NK-92 treated with Interleukin-12 subunit alpha and Interleukin-12 subunit beta, amount 100 ng/mL, for 24 hours (cell line): ENCODE measurements at regions not wholly inside any gene's neighbourhood (a gene's known extent, or its start where the extent isn't known, plus 50 kb on each side); places are given as distances from the start of the nearest gene placed in this dataset.

Experiments used
- DNase-seq: peaks from one replicate; lab custom pipeline; 2025; lab: John Stamatoyannopoulos, UW

DNA sequence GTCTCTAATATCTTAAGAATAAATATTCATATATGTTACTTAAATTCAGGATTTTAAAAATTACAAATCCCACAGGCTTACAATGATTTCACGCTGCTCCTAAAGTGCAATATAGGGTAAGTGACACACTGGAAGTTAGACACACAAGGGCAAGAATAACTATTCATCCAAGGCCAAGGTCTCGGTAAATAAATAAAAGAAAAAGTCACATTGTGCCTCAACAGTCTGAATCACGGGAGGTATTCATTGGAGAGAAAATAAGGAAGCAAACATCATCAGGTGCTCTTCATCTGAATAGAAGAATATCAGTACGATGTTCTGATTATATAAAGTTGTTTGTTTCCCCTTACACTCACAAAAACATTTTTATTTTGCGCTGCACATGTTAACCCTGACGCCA lies 820.2 kb downstream of the TRIB2 start:
- DNase-seq: no peak

DNA sequence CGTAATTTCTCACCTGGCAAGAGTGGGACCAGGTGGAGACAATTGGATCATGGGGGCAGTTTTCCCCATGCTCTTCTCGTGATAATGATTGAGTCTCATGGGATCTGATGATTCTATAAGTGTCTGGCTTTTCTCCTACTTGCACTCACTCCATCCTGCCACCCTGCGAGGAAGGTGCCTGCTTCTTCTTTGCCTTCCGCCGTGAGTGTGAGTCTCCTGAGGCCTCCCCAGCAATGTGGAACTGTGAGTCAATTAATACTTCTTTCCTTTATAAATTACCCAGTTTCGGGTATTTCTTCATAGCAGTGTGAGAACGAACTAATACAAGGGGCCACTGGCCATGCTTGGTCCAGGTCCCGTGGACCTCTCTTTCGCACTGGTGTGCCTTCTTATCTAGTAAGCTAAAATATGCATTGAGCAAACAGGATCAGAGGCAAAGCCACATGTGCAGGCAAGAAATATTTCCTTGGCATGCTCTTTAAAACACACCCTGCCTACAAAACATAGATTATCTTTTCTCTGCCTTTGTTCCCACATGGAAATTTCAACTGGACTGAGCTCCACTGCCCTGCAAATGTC lies 821.1 kb downstream of the TRIB2 start:
- no peak for DNase-seq

DNA sequence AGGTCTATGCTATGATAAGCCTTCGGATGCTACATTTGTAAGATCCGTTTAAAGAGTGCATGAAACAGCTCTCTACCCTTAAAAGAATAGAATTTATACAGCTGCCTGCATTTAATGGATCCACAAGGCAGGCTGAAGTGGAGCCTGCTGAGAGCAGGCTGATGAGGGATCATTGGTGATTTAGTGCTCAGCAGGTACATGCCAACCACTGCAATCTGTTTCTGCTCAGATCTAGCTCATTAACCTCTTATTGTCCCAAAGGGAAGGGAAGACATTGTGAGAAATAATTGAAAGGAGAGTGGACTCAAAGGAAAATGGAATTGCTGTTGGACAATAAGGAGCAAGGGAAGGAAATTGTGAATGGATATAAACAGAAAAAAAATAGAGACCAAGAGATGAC lies 822.6 kb downstream of the TRIB2 start:
- DNase-seq: no peak

DNA sequence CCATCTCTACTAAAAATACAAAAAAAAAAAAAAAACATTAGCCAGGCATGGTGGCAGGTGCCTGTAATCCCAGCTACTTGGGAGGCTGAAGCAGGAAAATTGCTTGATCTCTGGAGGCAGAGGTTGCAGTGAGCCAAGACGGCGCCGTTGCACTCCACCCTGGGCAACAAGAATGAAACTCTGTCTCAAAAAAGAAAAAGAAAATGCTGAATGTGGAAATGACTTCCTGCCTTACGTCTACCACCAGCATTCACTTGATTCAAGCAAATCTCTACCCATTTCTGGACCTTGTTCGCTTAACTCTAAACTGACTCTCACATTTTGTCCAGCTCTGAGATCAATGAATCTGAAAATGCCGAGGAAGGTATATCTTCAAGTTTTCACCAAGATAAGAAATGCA lies 825.3 kb downstream of the TRIB2 start:
- DNase-seq: no peak

DNA sequence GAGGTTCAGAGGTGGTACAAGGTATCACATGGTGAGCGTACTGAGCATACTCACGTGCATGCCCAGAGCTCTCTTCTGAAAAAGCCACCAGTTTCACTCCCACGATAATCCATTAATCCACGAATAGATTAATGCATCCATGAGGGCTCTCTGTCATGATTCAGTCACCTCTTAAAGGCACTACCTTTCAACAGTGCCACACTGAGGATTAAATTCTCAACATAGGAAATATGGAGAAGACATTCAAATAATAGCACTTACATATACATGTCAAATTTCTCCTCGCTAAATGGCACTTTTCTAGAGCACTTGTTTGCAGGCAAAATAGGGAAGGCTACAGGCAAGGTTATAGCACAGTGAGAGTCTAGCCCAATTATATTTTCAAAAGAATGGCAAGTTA lies 825.9 kb downstream of the TRIB2 start:
- DNase-seq: no peak

DNA sequence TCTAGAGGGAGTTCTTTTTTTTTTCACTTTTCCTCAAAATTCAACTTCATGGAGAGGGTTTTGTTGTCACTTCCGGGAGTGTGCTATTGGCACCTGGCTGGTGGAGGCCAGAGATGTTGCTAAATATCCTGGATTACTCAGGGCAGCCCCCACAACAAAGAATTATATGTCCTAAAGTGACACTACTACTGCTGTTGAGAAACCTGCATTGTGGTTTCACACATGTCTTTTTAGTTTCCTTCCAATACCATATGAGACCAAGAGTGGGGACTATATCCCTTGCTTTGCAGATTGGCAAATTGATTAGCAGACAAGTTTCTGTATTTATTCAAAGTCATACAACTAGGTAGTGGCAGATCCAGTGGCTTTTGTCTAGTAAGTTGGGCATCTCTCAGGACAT lies 826.8 kb downstream of the TRIB2 start:
- no peak for DNase-seq

DNA sequence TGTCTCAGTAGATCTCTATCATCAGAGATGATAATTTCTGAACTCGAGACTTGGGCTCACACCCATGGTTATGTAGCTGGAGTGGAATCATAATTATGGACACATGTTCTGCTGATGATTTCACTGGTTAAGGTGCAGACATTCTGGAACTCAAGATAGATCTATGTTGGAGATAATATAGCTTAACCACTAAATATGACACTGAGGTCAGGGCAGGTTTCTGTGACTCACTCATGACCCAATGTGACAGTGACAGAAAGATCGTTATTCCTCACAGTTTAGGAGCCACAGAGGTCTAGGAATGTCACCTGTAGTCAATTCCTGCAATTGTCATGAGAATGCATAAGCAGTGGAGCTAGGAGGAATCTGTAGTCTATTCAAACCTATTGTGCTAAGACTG lies 828.6 kb downstream of the TRIB2 start:
- DNase-seq: no peak

DNA sequence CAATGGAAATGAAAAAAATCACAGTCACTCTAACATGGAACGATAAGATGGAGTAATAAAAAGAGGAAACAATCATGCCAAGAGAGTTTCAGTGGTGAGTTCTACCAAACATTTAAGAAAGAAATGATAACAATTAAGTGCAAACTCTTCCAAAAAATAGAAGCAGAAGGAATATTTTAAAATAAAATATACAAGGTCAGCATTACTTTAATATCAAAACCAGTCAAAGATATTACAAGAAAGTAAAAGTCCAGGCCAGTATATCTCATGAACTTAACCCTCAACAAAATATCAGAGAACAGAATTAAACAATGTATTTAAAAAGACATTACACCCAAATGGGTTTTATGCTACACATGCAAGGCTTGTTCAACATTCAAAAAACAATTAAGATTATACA lies 829.4 kb downstream of the TRIB2 start:
- no peak for DNase-seq

DNA sequence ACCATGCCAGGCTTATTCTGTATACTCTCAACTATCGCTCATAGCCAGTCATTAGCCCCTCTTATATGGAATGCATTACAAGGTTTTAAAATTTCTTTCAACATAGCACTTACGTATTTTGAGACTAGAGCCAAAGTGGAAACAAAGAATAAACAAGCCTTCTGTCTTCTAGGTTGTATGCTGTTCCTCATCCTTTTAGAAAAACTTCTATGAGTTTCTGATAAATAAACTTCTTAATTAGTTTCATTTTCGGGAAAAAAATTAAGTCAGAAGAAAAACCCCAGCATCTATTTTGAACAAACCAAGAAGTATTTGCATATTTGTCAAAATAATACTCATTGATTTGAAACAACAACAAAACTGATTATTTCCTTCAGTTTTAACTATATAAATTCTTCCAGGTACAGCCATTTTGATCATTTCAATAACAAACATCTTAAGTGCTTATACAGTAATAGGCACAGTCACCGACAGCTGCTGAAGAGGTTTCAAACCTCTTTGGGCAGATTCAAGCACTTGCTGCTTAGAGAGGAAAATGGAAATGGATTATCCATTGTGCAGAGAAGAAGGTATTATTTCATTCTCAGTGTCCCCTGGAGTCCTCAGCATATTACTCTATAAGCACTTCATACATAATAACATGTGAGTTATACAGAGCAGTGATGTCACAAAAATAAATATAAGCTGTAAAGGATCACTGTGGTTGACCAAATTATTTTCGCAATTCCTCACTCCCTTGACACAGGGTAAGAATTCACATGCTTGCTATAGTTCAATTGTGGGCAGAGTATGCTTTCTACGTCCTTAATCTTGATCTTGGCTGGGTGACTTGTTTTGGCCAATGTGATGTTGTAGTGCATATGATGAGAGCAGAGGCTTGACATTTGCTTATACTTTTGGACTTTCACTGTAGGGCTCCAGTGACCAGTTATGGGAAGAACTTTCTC lies 833.8 kb downstream of the TRIB2 start:
- DNase-seq: no peak

DNA sequence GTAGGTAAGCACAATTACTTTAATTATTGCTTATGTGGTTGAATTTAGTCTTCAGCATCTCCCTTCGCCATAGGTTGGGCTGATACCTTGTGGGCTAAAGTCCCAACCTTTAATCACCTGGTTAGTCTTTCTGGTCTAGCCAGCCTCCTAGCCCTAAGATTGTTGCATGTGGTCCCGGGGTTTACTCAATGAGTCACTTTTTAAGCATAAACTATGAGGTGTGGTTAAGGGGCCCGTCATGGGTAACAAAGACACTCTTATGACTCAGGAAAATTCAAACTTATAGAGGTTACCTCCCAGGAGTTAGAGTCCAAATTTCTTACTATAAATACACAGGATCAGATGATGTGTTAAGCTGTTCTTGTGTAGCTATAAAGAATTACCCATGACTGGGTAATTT lies 841.6 kb downstream of the TRIB2 start:
- peak; percentile 17 for DNase-seq

DNA sequence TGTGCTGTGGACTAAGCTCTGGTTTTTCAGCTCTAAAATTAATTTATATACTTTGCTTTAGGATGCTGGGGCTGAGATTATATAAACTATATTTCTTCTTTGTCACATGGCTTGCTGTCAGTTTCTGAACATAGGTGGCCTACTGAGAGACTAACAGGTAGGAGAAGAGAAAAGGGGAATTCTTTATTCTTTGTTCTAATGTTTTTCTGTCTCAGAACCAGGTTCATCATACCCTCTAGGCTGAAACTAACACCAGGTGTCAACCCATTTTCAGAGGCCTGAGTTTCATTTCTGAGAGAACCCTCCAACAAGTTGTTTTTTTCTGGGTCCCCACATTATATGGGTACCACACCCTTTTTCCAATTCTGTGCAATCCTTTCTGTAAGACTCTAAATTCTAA lies 843.6 kb downstream of the TRIB2 start:
- DNase-seq: no peak

DNA sequence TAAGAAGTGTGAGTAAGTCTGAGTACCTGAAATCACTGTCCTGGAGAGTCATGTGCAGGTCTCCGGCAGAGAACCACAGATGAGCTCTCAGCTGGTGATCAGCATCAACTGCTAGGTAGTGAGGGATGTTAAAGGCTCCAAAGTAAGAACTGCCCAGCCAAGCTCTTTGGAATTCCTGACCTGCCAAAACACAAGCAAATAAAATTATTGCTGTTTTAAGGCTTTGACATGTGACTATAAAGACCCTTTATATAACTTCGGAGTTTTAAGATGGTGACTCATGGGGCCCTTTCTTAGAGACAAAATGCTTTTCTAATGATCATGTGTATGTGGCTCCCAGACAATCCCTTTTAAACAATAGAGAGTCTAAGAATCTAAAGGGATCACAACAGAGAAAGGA lies 855.7 kb downstream of the TRIB2 start:
- no peak for DNase-seq

DNA sequence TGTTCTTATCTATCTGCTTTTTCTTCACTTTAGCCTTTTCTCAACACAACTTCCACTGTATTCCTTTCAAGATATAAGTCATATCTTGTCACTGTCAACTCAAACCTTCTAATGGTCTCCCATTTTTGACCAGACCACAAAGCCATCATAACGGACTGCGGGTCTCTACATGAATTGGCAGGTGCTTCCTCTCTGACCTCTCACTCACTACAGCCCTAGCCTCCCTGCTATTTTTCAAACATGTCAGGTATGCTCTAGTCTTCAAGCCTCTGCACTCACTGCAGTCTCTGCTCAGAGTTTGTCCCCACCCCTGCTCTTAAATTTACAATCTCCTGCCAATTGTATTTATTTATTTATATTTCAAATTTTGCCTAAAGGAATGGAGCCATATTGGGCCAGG lies 858.1 kb downstream of the TRIB2 start:
- DNase-seq: no peak

DNA sequence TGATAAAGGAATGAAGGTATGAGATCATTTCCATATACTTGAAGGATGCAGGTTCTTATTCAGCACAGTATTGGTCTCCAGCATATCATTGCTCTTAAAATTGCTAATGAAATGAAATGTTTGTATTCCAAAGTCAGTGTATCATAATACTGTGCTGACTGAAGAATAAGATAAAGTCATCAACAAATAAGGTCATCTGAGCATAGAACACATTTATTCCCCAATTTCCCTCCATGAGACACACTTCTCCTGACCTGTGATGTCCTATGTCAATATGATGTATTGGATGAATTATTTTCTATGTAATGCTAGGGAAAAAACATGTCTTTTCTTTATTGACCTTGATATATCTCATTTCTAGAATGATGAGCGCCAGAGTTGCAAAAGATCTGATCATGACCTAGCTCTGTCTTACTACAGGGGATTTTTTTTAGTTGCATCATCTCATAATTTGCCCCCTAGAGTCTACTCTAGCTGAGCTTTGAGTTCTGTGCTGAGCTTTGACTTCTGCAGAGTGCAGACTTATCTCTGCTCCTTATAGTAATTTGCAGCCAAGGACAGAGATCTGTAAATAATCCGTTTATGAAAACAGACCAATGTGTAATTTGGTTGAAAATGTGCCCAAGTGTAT lies 859.8 kb downstream of the TRIB2 start:
- DNase-seq: no peak

DNA sequence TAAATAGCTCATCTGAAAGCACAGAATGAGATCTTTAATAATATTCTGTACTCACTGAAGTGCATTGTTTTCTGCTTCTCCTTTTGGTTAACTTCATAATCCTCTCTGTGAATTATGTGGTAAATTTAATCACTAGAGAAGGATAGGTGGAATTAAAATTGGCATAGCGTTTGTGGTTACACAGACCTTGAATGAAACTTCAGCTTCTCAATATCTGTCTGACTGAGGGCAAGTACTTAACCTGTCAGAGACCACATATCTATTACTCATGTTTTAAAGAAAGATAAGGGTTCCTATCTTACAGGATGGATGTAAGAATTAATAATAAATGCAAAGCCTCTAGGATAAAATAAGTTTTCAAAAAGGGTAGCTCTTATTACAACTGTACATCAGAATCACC lies 861.8 kb downstream of the TRIB2 start:
- DNase-seq: no peak

DNA sequence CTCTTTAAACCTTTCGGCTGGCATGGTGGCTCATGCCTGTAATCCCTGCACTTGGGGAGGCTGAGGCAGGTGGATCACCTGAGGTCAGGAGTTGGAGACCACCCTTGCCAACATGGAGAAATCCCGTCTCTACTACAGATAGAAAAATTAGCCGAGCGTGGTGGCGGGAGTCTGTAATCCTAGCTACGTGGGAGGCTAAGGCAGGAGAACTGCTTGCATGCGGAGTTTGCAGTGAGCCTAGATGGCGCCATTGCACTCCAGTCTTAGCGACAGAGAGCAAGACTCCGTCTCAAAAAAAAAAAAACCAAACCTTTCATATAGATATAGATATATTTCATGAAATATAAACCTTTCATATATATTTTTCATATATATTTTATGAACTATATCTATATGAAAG lies 864.7 kb downstream of the TRIB2 start:
- DNase-seq: no peak

DNA sequence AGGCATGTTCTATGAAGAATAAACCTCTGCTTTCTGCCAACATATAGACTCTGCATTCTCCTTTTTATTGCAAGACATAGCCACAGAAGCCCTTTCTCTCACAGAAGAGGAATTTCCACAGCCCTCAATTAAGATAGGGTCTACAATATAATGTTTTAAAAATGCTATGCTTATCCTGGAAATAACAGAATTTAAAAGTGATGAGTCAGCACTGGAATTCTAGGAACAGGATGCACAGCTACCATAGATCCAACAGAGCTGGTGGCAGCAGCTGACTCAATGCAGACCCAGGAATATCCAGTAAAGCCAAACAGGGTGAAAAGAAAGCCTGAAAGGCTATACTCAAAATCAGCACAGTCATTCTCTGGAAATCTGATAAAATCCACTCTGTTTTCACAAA lies 866.9 kb downstream of the TRIB2 start:
- DNase-seq: no peak

DNA sequence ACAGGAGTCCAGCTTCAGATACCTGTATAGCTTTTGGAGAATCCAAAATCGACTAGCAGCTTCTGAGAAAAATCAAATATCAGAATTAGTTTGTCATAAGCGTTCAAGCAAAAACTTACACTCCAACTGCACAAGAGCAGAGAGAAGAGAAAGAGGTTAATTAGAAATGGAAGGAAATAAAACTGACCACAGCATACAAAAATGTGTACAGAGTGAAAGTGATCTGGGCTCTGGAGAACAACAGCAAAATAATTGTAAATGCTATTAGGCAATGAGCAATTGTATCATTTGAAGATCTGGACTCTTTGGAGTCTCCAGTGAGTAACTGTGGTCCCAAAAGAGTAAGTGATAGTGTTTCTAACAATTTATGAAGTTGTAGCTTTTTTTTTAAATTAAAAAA lies 867.3 kb downstream of the TRIB2 start:
- DNase-seq: no peak

DNA sequence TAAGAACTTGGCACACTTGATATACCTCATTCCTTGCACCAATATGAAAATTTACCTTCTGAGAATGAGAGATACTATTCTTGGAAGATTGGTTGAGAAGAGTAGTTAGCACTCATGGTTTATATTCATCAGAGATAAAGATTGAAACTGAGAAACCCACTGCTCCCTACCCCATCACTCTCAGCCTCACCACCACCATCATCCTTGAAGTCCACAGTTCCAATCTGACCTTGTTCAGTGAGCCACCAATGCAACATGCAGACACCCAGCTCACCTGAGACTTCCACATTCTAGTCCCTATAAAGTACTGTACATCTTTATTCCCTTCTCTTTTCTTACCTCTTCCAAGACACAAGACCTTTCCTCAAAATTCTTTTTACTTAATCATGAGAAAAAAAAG lies 869.0 kb downstream of the TRIB2 start:
- no peak for DNase-seq

DNA sequence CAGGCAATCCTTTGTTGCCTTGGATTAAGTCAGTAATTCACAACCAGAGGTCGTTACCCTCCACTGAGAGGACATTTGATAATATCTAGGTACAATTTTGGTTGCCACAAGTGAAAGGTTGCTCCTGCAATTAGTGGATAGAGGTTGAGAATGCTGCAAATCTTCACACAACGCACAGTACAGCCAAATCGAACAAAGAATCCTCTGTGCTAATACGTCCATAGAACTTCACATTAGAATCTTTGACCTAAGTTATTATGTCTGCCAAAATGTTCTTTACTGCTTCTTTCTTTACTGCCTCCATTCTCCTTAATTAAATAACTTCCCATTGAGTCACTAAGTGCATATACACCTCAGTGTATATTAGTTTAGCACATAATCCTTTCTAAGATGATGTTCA lies 879.5 kb downstream of the TRIB2 start:
- no peak for DNase-seq

DNA sequence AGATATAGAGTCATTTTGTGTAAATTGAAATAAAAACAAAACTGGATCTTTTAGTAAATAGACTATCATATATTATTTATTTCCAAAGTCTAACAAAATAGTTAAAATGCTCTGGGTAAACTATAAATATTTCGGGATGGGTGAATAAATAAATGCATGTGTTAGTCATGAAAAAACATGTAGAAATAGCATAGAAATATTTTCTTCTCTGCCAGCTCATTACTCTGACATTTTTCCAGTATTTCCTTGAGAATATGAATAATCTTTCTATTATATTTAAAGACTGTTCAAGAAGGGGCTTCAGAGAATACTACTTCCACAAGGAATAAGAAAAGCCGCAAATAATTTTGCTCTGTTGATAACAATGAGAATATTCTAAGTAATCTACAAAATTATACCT lies 880.4 kb downstream of the TRIB2 start:
- DNase-seq: no peak

DNA sequence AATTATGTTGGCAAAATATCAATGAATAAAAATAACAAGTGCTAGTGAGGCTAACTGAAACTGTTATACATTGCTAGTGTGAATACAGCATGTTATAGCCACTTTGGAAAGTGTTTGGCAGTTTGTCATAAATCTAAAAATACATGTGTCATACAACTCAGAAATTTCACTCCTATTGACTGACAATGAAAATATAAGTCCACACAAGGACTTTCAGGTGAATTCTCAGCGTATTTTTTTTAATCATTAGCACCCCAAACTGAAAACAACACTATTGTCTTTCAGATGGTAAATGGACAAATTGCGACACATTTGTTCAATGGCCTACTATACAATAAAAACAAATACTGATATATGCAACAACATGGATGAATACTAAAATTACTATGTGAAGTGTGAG lies 884.8 kb downstream of the TRIB2 start:
- DNase-seq: no peak

DNA sequence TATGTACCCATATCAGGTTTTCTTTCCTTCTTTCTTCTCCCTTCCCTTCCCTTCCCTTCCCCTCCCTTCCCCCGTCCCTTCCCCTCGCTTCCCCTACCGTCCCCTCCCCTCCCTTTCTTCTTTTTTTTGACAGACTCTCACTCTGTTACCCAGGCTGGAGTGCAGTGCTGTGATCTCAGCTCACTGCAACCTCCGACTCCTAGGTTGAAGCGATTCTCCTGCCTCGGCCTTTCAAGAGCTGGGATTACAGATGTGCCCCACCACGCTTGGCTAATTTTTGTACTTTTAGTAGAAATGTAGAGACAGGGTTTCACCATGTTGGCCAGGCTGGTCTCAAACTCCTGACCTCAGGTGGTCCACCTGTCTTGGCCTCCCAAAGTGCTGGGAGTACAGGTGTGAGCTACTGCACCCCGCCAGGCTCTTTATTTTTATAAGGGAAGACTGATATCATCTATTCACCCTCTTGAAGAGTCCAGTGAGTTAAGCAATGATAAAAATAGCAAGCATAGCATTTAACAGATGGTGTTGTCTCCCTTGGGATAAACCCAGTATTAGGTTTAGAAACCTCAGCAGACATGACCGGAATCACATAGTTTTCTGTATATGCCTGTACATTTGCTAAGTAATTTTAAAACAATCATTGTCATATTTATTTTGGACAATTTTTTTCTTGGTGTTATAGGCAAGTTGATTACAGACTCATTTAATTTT lies 888.4 kb downstream of the TRIB2 start:
- no peak for DNase-seq
